ENCODE measurements at regions not wholly inside any gene's neighbourhood (a gene's known extent, or its start where the extent isn't known, plus 50 kb on each side); places are given as distances from the start of the nearest gene placed in this dataset.

- DNase-seq (ENCODE audit: low read depth): no peak
- TF ChIP-seq CTCF (IDR thresholded peaks at IDR 0.05; ENCODE audit: control insufficient read depth, insufficient read depth, low read depth, low read length, missing control alignments): no peak
- H3K4me3 ChIP-seq (ENCODE audit: control insufficient read depth, low read depth, low read length): no peak overlapping the region
Measured at GRCh38 chr6:14267885-14268660, 150.5 kb downstream of the CD83 start.

- H3K4me3 ChIP-seq (ENCODE audit: control insufficient read depth, low read depth, low read length): no peak overlapping the region
- no peak for TF ChIP-seq CTCF (IDR thresholded peaks at IDR 0.05; ENCODE audit: control insufficient read depth, insufficient read depth, low read depth, low read length, missing control alignments)
- no peak for DNase-seq (ENCODE audit: low read depth)
Measured at GRCh38 chr6:14269436-14269835, 151.9 kb downstream of the CD83 start.

GRCh38 chr6:14270142-14270893 lies 152.7 kb downstream of the CD83 start:
- no peak for DNase-seq (ENCODE audit: low read depth)
- TF ChIP-seq CTCF (IDR thresholded peaks at IDR 0.05; ENCODE audit: control insufficient read depth, insufficient read depth, low read depth, low read length, missing control alignments): no peak

GRCh38 chr6:14270925-14271788 lies 153.6 kb downstream of the CD83 start:
- no peak for TF ChIP-seq CTCF (IDR thresholded peaks at IDR 0.05; ENCODE audit: control insufficient read depth, insufficient read depth, low read depth, low read length, missing control alignments)
- H3K4me3 ChIP-seq (ENCODE audit: control insufficient read depth, low read depth, low read length): no peak overlapping the region
- peak; percentile 81 for DNase-seq (ENCODE audit: low read depth)

More at GRCh38 chr6:14270142-14270893, 152.7 kb downstream of the CD83 start:
- no peak overlapping the region for H3K4me3 ChIP-seq (ENCODE audit: control insufficient read depth, low read depth, low read length)

GRCh38 chr6:14271789-14272736 lies 154.5 kb downstream of the CD83 start:
- H3K4me3 ChIP-seq (ENCODE audit: control insufficient read depth, low read depth, low read length): no peak overlapping the region
- DNase-seq (ENCODE audit: low read depth): no peak

More at GRCh38 chr6:14271789-14272736, 154.5 kb downstream of the CD83 start:
- no peak for TF ChIP-seq CTCF (IDR thresholded peaks at IDR 0.05; ENCODE audit: control insufficient read depth, insufficient read depth, low read depth, low read length, missing control alignments)
